ENCODE measurements at regions not wholly inside any gene's neighbourhood (a gene's known extent, or its start where the extent isn't known, plus 50 kb on each side); places are given as distances from the start of the nearest gene placed in this dataset.

GRCh38 chr5:120150770-120151169, 313.3 kb upstream of the PRR16 start:
- Histone ChIP-seq H3K4me3 (ENCODE audit: low read depth, low read length) (no peak overlapping the region), H3K36me3 (ENCODE audit: control insufficient read depth, insufficient read depth, low read length) (no peaks in the 10 kb centered on the region), H3K27me3 (ENCODE audit: control insufficient read depth, insufficient read depth, low read length) (no peaks in the 10 kb centered on the region)
- no peak for TF ChIP-seq CTCF (IDR thresholded peaks at IDR 0.05; ENCODE audit: insufficient read depth, low read length, poor library complexity, severe bottlenecking)
- no peak for DNase-seq (ENCODE audit: low read depth)

- no peak for DNase-seq (ENCODE audit: low read depth)
- Histone ChIP-seq H3K4me3 (ENCODE audit: low read depth, low read length) (no peak overlapping the region), H3K36me3 (ENCODE audit: control insufficient read depth, insufficient read depth, low read length) (no peaks in the 10 kb centered on the region), H3K27me3 (ENCODE audit: control insufficient read depth, insufficient read depth, low read length) (no peaks in the 10 kb centered on the region)
- no peak for TF ChIP-seq CTCF (IDR thresholded peaks at IDR 0.05; ENCODE audit: insufficient read depth, low read length, poor library complexity, severe bottlenecking)
Measured at GRCh38 chr5:120151181-120151580, 312.9 kb upstream of the PRR16 start.

GRCh38 chr5:120151825-120152224, 312.3 kb upstream of the PRR16 start:
- Histone ChIP-seq H3K36me3 (ENCODE audit: control insufficient read depth, insufficient read depth, low read length) (no peaks in the 10 kb centered on the region), H3K27me3 (ENCODE audit: control insufficient read depth, insufficient read depth, low read length) (no peaks in the 10 kb centered on the region), H3K4me3 (ENCODE audit: low read depth, low read length) (no peak overlapping the region)
- no peak for DNase-seq (ENCODE audit: low read depth)
- TF ChIP-seq CTCF (IDR thresholded peaks at IDR 0.05; ENCODE audit: insufficient read depth, low read length, poor library complexity, severe bottlenecking), result no peak

GRCh38 chr5:120152472-120152871, 311.6 kb upstream of the PRR16 start:
- H3K4me3 ChIP-seq (ENCODE audit: low read depth, low read length), result no peak overlapping the region
- no peak for TF ChIP-seq CTCF (IDR thresholded peaks at IDR 0.05; ENCODE audit: insufficient read depth, low read length, poor library complexity, severe bottlenecking)
- no peaks in the 10 kb centered on the region for H3K36me3 ChIP-seq (ENCODE audit: control insufficient read depth, insufficient read depth, low read length)
- H3K27me3 ChIP-seq (ENCODE audit: control insufficient read depth, insufficient read depth, low read length), result no peaks in the 10 kb centered on the region
- peak; percentile 66 for DNase-seq (ENCODE audit: low read depth)

GRCh38 chr5:120152931-120153330, 311.2 kb upstream of the PRR16 start:
- Histone ChIP-seq H3K27me3 (ENCODE audit: control insufficient read depth, insufficient read depth, low read length) (no peaks in the 10 kb centered on the region), H3K4me3 (ENCODE audit: low read depth, low read length) (no peak overlapping the region), H3K36me3 (ENCODE audit: control insufficient read depth, insufficient read depth, low read length) (no peaks in the 10 kb centered on the region)
- no peak for DNase-seq (ENCODE audit: low read depth)
- TF ChIP-seq CTCF (IDR thresholded peaks at IDR 0.05; ENCODE audit: insufficient read depth, low read length, poor library complexity, severe bottlenecking), result no peak

- Histone ChIP-seq H3K27me3 (ENCODE audit: control insufficient read depth, insufficient read depth, low read length) (no peaks in the 10 kb centered on the region), H3K4me3 (ENCODE audit: low read depth, low read length) (no peak overlapping the region), H3K36me3 (ENCODE audit: control insufficient read depth, insufficient read depth, low read length) (no peaks in the 10 kb centered on the region)
- no peak for DNase-seq (ENCODE audit: low read depth)
- TF ChIP-seq CTCF (IDR thresholded peaks at IDR 0.05; ENCODE audit: insufficient read depth, low read length, poor library complexity, severe bottlenecking), result no peak
Measured at GRCh38 chr5:120153551-120153950, 310.5 kb upstream of the PRR16 start.

Data from kidney epithelial cell (primary cell).